Gastroesophageal sphincter (tissue), 4 donors: ENCODE measurements at regions not wholly inside any gene's neighbourhood (a gene's known extent, or its start where the extent isn't known, plus 50 kb on each side); places are given as distances from the start of the nearest gene placed in this dataset.
"Not testable (repeated sequence)": the region's sequence is repeated elsewhere in the genome, so short reads cannot be mapped to it uniquely, and the experiment has no call there.

Experiments
- ATAC-seq: fragments of 150-250 bp; one replicate; pipeline ENCODE4 v1.9.1; 2016; ENCODE audit warnings: mild to moderate bottlenecking, moderate library complexity
- H3K27ac ChIP-seq, 4 donors: fragments of 200-600 bp; sonication (generic) in 3 of 4; 1 replicate in 3 of 4; 2 replicates in 1 of 4; pipeline ENCODE4 v1.5.1; 2016 to 2019
- H3K27me3 ChIP-seq: fragments of 200-600 bp; sonication (generic); one replicate; pipeline ENCODE4 v1.5.1; 2019
- H3K36me3 ChIP-seq, 2 donors: fragments of 200-600 bp; sonication (generic); one replicate each; pipeline ENCODE4 v1.5.1; 2019; ENCODE audit warnings: control low read depth in 1 of 2
- H3K4me1 ChIP-seq, 3 donors: fragments of 200-600 bp; sonication (generic); 1 replicate in 2 of 3; 2 replicates in 1 of 3; pipeline ENCODE4 v1.5.1; 2016 to 2019; ENCODE audit warnings: control low read depth in 2 of 3
- H3K4me3 ChIP-seq, 2 donors: fragments of 200-600 bp; sonication (generic); one replicate each; pipeline ENCODE4 v1.5.1; 2019; ENCODE audit warnings: mild to moderate bottlenecking in 1 of 2, moderate library complexity in 1 of 2
- H3K9me3 ChIP-seq, 3 donors: fragments of 200-600 bp; sonication (generic); one replicate each; pipeline ENCODE4 v1.5.1; 2017 to 2019; ENCODE audit warnings: control low read depth in 2 of 3
- EP300 ChIP-seq: sonication (generic); formaldehyde crosslinking; IDR thresholded peaks from one replicate; pipeline ENCODE4 v1.6.1; 2017; ENCODE audit warnings: antibody characterized with exemption, mild to moderate bottlenecking
- POLR2A ChIP-seq, 2 donors: fragments of 450-650 bp; IDR thresholded peaks; one replicate each; pipeline ENCODE4 v1.6.1; 2017; ENCODE audit warnings: antibody characterized with exemption in 2 of 2, mild to moderate bottlenecking in 2 of 2, moderate library complexity in 1 of 2
- POLR2AphosphoS5 ChIP-seq: sonication (generic); formaldehyde crosslinking; IDR thresholded peaks from one replicate; pipeline ENCODE4 v1.6.1; 2017; ENCODE audit warnings: antibody characterized with exemption
- WGBS, 2 donors: methylation state at CpG; one replicate each; pipeline ENCODE4 v1.1.5; 2018; ENCODE audit warnings: low coverage in 1 of 2; 5-methylcytosine and 5-hydroxymethylcytosine counted together
- TF ChIP-seq, protein P1 (sequence below), 4 experiments: fragments of 200-600 bp in 2 of 4; fragments of 450-650 bp in 2 of 4; sonication (generic) in 1 of 4; IDR thresholded peaks; one replicate each; pipeline ENCODE4 v1.5.1; 2017 to 2019; ENCODE audit warnings: antibody characterized with exemption in 4 of 4, mild to moderate bottlenecking in 2 of 4, moderate library complexity in 2 of 4

DNA sequence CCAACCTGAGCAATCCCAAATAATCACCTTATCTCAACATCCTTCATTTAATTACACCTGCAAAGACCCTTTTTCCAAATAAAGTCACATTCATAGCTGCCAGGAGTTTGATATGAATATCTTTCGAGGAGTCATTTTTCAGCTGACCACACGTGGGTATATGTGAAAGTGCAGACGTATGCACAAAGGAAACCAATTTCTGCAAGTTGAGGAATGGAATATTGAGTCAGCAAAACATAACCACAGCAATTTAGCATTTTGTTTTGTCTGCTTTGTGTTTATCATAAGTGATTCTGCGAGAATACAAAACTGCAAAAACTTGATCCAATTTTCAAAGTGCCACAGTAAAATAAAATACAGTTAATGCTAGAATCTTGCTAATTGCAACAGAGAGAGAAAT lies 295.9 kb downstream of the SUCLA2 start:
- H3K27ac ChIP-seq = no peak overlapping the region
- TF ChIP-seq, protein P1, sequence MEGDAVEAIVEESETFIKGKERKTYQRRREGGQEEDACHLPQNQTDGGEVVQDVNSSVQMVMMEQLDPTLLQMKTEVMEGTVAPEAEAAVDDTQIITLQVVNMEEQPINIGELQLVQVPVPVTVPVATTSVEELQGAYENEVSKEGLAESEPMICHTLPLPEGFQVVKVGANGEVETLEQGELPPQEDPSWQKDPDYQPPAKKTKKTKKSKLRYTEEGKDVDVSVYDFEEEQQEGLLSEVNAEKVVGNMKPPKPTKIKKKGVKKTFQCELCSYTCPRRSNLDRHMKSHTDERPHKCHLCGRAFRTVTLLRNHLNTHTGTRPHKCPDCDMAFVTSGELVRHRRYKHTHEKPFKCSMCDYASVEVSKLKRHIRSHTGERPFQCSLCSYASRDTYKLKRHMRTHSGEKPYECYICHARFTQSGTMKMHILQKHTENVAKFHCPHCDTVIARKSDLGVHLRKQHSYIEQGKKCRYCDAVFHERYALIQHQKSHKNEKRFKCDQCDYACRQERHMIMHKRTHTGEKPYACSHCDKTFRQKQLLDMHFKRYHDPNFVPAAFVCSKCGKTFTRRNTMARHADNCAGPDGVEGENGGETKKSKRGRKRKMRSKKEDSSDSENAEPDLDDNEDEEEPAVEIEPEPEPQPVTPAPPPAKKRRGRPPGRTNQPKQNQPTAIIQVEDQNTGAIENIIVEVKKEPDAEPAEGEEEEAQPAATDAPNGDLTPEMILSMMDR (IDR thresholded peaks at IDR 0.05) = no peak
- TF ChIP-seq POLR2AphosphoS5 (no peak), POLR2A (IDR thresholded peaks at IDR 0.05) (no peak), EP300 (no peak)
- ATAC-seq = no peak
- H3K9me3 ChIP-seq = no peaks in the 10 kb centered on the region
- WGBS, 2 donors = 80 to 82% methylated on average over 1 to 4 of the region's 4 CpGs
- no peaks in the 10 kb centered on the region for H3K27me3 ChIP-seq
- no peaks in the 10 kb centered on the region for H3K36me3 ChIP-seq
- no peak overlapping the region for H3K4me3 ChIP-seq
- H3K4me1 ChIP-seq = no peaks in the 10 kb centered on the region

DNA sequence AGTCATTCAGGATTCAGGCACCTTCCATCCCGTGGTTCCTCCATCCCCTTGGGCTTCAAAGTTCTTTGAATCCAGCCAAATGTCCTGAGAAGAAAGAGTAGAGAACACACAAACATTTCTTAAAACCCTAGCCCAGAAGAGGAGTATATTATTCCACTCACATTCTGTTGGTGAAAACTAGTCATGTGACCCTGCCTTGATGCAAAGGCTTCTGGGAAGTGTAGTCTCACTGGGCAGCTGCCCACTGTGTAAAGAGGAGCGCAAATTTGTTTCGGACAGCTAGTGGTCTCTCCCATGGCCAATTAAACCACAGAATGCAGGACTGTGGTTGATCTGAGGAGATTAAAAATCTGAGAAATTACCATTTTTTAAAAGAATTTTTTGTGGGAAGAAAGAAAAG lies 304.4 kb downstream of the SUCLA2 start:
- 17 to 72% methylated on average over 1 to 3 of the region's 3 CpGs for WGBS, 2 donors
- H3K9me3 ChIP-seq = peaks cover 0 to 7% (median 0%) of the 10 kb centered on the region in 3 donors

DNA sequence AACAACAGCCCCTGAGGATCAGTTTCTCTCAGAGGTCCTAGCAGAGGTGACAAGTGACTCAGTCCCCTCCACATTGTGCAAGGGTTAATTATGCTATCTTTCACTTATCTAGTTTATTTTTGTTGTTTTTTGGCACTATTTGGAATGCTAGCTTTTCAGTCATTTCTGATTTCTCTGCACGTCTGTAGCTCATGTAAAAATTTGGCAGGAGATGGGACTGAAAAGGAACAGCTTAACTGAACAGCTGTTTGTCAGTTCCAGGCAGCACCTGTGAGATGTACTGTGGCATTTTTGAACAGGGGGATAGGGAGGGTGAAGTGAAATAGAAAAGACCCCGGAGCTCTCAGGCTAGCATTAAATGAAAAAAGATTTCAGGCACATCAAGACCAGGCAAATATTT lies 313.5 kb downstream of the SUCLA2 start:
- no peaks in the 10 kb centered on the region for H3K4me1 ChIP-seq
- 0 to 27% methylated on average over 1 of the region's 2 CpGs for WGBS, 2 donors
- H3K27me3 ChIP-seq = no peaks in the 10 kb centered on the region
- H3K4me3 ChIP-seq = no peak overlapping the region
- no peak for ATAC-seq
- TF ChIP-seq POLR2A (IDR thresholded peaks at IDR 0.05) (no peak), POLR2AphosphoS5 (no peak), EP300 (no peak)
- TF ChIP-seq, protein P1 (IDR thresholded peaks at IDR 0.05) = no peak
- H3K36me3 ChIP-seq = no peaks in the 10 kb centered on the region
- H3K9me3 ChIP-seq = peaks cover 0 to 12% (median 0%) of the 10 kb centered on the region in 3 donors
- no peak overlapping the region for H3K27ac ChIP-seq

More for the DNA sequence above, 304.4 kb downstream of the SUCLA2 start:
- no peak for TF ChIP-seq POLR2A (IDR thresholded peaks at IDR 0.05)
- no peak for TF ChIP-seq POLR2AphosphoS5
- TF ChIP-seq EP300 = no peak
- TF ChIP-seq, protein P1 (IDR thresholded peaks at IDR 0.05) = no peak
- no peak for ATAC-seq
- Histone ChIP-seq H3K4me1 (no peaks in the 10 kb centered on the region), H3K27ac (no peak overlapping the region), H3K36me3 (no peaks in the 10 kb centered on the region), H3K27me3 (no peaks in the 10 kb centered on the region), H3K4me3 (no peak overlapping the region)

- not testable (repeated sequence) for H3K27me3 ChIP-seq, ATAC-seq, H3K4me3 ChIP-seq, H3K36me3 ChIP-seq, H3K4me1 ChIP-seq, H3K27ac ChIP-seq, H3K9me3 ChIP-seq
- WGBS, 2 donors = 75 to 100% methylated on average over 2 of the region's 2 CpGs
Observed at GRCh38 chr13:47685156-47685555, 315.9 kb downstream of the SUCLA2 start.

DNA sequence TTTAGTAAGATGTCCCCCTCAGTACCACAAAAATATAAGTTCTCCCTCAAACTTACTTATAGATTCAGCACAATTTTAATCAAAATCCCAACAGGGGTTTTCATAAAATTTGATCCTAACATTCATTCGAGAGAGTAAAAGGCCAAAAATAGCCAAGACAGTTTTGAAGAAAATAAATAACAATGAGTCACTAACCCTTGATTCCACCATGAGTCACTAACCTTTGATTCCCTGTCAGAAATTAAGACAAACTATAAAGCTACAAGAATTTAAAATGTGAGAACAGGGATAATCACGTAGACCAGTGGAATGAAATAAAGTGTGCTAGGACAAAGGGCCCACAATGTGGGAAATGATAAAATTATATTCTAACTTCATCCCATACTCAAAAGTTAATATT lies 320.3 kb downstream of the SUCLA2 start:
- Histone ChIP-seq H3K9me3 (peaks cover 0 to 6% (median 0%) of the 10 kb centered on the region in 3 donors), H3K36me3 (no peaks in the 10 kb centered on the region), H3K27ac (no peak overlapping the region), H3K27me3 (no peaks in the 10 kb centered on the region), H3K4me3 (no peak overlapping the region), H3K4me1 (no peaks in the 10 kb centered on the region)
- 7 to 29% methylated on average over 2 of the region's 2 CpGs for WGBS, 2 donors
- TF ChIP-seq, protein P1 (IDR thresholded peaks at IDR 0.05) = no peak
- TF ChIP-seq POLR2A (IDR thresholded peaks at IDR 0.05) (no peak), EP300 (no peak), POLR2AphosphoS5 (no peak)
- no peak for ATAC-seq
